Activated naive CD8-positive, alpha-beta T cell treated with anti-CD3 and anti-CD28 coated beads, Interleukin-2, amount 50 U/mL, for 24 hours (primary cell): ENCODE measurements at regions not wholly inside any gene's neighbourhood (a gene's known extent, or its start where the extent isn't known, plus 50 kb on each side); places are given as distances from the start of the nearest gene placed in this dataset.

Experiments used
- ATAC-seq: fragments of 150-1000 bp; cut with Tn5 transposase; one replicate; pipeline ENCODE4 v1.10.0; 2021
- DNase-seq: peaks from one replicate; pipeline ENCODE4 v3.0.0; 2021
- H3K27ac Mint-ChIP-seq: one replicate; pipeline ENCODE4 v1.8.0; 2021; ENCODE audit warnings: mild to moderate bottlenecking, mixed read lengths
- H3K27me3 Mint-ChIP-seq: one replicate; pipeline ENCODE4 v1.8.0; 2021; ENCODE audit warnings: mixed read lengths
- H3K36me3 Mint-ChIP-seq: one replicate; pipeline ENCODE4 v1.8.0; 2021; ENCODE audit warnings: low read depth, mixed read lengths
- H3K4me1 Mint-ChIP-seq: one replicate; pipeline ENCODE4 v1.8.0; 2021; ENCODE audit warnings: mixed read lengths
- H3K4me3 Mint-ChIP-seq: one replicate; pipeline ENCODE4 v1.8.0; 2021; ENCODE audit warnings: mild to moderate bottlenecking, moderate library complexity, mixed read lengths
- H3K9me3 Mint-ChIP-seq: one replicate; pipeline ENCODE4 v1.8.0; 2021; ENCODE audit warnings: mixed read lengths

DNA sequence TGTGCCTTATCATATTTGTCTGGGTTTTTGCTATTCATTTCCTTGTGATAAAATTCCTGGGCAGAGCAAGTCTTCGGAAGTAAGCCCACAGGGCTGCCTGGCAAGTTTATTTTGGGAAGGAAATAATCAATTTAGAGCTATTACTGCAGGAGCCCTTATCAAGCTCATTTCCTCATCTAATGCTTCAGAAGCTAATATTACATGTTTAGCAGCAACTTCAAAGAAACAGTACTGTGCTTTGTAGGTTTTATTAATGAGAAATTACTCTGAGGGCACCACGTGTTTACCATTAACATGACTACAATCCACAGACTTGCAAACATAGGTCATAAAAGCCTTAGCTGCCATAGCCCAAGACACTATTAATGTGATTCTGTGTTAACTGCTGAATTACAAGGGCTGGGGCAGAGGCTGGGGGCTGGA, 540.0 kb downstream of the SPRY1 start:
- DNase-seq (no peak), ATAC-seq (no peak)
- H3K4me3 Mint-ChIP-seq = no peak overlapping the region
- no peaks in the 10 kb centered on the region for H3K27me3 Mint-ChIP-seq
- no peak overlapping the region for H3K27ac Mint-ChIP-seq
- H3K4me1 Mint-ChIP-seq = no peaks in the 10 kb centered on the region
- no peaks in the 10 kb centered on the region for H3K9me3 Mint-ChIP-seq
- no peaks in the 10 kb centered on the region for H3K36me3 Mint-ChIP-seq

DNA sequence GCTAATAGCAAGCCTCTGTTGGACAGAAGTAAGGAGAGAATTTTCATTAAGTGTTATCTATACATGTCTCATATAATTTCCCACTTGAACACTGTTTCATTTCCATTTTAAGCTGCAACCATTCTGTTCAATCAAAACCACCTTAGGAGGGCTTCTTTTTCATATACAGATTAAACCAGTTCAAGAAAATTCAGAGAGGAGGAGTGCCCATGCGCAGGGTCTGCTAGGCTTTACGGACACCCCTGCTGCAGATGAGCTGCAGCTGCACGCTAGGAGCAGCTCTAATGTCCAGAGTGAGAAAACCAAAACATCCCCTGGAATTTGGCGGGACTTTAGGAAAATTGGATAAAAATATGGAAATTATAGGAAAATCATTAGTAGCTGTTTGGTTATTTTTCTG, 541.0 kb downstream of the SPRY1 start:
- H3K36me3 Mint-ChIP-seq = no peaks in the 10 kb centered on the region
- H3K27ac Mint-ChIP-seq = no peak overlapping the region
- H3K27me3 Mint-ChIP-seq = no peaks in the 10 kb centered on the region
- DNase-seq (no peak), ATAC-seq (no peak)
- H3K4me3 Mint-ChIP-seq = no peak overlapping the region
- no peaks in the 10 kb centered on the region for H3K9me3 Mint-ChIP-seq
- H3K4me1 Mint-ChIP-seq = no peaks in the 10 kb centered on the region

DNA sequence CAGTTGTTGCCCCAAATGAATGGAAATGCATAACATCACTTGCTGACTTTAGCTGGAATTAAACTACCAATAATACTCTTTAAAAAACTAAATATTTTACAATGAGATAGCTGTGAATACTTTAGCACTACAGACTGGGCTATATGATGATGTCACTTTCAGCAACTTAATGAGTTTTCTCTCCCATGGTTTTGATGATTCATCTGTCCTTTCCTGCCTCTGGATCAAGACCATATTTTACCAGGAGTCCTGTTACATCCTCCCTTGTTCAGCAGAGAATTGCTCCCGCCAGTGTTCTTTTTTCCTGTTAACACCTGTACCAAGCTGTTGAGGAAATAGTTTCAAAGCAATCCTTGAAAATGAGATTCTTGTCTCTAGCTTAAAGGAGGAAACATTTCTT, 543.0 kb downstream of the SPRY1 start:
- Mint-ChIP-seq H3K27me3 (no peaks in the 10 kb centered on the region), H3K27ac (no peak overlapping the region), H3K4me1 (no peaks in the 10 kb centered on the region), H3K36me3 (no peaks in the 10 kb centered on the region), H3K4me3 (no peak overlapping the region), H3K9me3 (no peaks in the 10 kb centered on the region)
- DNase-seq (no peak), ATAC-seq (no peak)

DNA sequence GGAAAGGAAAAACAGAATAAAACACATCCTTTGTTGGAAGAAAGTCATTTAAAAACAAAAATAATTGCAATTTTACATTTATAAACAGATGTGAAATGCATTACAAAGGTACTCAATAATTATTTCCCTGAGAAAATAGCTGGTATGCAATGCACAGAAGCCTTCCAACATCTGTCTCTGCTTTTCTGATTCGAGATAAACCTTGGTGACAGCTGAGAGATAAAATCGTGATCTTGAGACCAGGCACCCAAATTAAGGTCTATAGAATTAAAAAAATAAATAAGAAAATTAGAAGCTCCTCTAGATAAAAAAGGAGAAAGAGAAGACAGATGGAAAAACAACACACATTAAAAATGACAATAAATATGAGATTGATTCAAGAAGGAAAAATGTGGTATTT, 544.0 kb downstream of the SPRY1 start:
- no peaks in the 10 kb centered on the region for H3K36me3 Mint-ChIP-seq
- H3K27ac Mint-ChIP-seq = no peak overlapping the region
- no peaks in the 10 kb centered on the region for H3K4me1 Mint-ChIP-seq
- H3K27me3 Mint-ChIP-seq = no peaks in the 10 kb centered on the region
- no peak overlapping the region for H3K4me3 Mint-ChIP-seq
- H3K9me3 Mint-ChIP-seq = no peaks in the 10 kb centered on the region
- ATAC-seq = no peak
- DNase-seq = no peak

DNA sequence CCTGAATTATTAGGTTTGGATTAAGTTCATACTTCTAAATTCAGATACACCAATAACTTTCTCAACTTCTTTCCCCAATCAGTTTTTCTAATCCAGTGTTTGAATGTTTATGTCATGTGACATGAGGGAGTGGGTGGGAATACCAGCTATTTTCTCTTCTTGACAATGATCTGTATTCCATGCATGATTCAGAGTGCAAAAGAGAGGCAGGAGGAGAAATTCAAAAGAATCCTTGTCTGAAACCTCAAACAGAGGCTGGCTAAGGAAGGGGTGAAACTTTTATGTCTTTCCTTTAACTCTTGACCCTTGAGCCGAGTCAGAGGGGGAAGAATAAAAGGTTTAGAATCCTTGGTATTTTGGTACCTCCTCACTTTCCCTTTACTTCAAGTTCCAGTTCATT, 544.7 kb downstream of the SPRY1 start:
- Mint-ChIP-seq H3K4me3 (no peak overlapping the region), H3K27me3 (no peaks in the 10 kb centered on the region), H3K36me3 (no peaks in the 10 kb centered on the region), H3K9me3 (no peaks in the 10 kb centered on the region), H3K4me1 (no peaks in the 10 kb centered on the region), H3K27ac (no peak overlapping the region)
- ATAC-seq (no peak), DNase-seq (no peak)

DNA sequence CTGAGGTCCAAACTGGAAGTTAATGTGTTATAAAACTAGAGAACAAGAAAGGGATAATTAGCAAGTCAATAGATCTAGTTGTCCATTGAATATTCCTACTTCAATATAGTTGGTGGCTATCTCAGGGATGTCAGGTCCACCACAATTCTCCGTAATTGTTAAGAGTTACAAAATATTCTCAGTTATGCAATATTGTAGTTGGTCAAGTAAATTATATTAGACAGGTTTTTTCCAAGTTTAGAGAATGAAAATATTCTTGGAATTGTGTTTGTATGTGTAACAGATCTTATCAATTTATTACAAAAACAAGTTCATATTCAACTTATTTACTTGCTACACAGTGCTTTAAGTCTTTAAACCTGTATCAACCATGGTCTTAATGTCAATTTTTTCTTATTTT, 547.4 kb downstream of the SPRY1 start:
- ATAC-seq = no peak
- Mint-ChIP-seq H3K4me1 (no peaks in the 10 kb centered on the region), H3K27me3 (no peaks in the 10 kb centered on the region), H3K9me3 (no peaks in the 10 kb centered on the region), H3K4me3 (no peak overlapping the region), H3K27ac (no peak overlapping the region), H3K36me3 (no peaks in the 10 kb centered on the region)
- no peak for DNase-seq

DNA sequence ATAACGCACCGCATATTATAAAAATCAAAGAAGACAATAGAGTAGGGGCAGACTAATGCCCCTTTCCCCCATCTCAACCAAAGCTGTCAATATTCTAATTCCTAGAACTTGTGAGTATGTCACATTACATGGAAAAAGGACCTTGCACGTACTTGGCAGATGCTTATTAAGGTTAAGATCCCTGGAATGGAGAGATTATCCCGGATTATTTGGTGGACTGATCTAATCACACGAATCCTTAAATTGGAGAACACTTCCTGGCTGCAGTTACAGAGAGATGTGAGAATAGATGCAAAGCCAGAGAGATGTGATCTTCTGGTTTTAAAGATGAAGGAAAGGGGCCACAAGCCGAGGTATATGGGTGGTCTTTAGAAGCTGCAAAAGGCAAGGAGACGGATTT, 548.7 kb downstream of the SPRY1 start:
- Mint-ChIP-seq H3K27ac (no peak overlapping the region), H3K4me3 (no peak overlapping the region), H3K36me3 (no peaks in the 10 kb centered on the region), H3K27me3 (no peaks in the 10 kb centered on the region), H3K4me1 (no peaks in the 10 kb centered on the region), H3K9me3 (no peaks in the 10 kb centered on the region)
- DNase-seq (no peak), ATAC-seq (no peak)

DNA sequence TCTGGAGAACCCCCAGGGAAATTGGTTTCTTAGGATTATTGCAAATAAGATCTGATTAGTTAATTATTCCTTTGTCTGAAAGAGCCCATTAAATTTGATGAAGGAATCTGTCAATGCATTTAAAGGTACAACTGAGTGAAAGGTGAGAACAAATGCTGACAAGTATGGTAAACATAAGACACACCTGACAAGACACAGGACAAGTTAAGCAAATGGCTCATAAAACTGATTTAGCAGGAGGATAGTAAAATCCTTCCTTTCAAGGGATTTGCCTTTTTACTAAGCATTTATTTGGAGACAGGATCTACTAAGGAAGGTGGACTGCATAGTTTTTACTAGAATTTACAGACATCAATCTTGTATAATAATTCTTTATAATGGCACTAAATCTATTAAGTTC, 553.9 kb downstream of the SPRY1 start:
- Mint-ChIP-seq H3K27ac (no peak overlapping the region), H3K4me1 (no peaks in the 10 kb centered on the region), H3K4me3 (no peak overlapping the region), H3K9me3 (no peaks in the 10 kb centered on the region), H3K36me3 (no peaks in the 10 kb centered on the region), H3K27me3 (no peaks in the 10 kb centered on the region)
- DNase-seq (no peak), ATAC-seq (no peak)

DNA sequence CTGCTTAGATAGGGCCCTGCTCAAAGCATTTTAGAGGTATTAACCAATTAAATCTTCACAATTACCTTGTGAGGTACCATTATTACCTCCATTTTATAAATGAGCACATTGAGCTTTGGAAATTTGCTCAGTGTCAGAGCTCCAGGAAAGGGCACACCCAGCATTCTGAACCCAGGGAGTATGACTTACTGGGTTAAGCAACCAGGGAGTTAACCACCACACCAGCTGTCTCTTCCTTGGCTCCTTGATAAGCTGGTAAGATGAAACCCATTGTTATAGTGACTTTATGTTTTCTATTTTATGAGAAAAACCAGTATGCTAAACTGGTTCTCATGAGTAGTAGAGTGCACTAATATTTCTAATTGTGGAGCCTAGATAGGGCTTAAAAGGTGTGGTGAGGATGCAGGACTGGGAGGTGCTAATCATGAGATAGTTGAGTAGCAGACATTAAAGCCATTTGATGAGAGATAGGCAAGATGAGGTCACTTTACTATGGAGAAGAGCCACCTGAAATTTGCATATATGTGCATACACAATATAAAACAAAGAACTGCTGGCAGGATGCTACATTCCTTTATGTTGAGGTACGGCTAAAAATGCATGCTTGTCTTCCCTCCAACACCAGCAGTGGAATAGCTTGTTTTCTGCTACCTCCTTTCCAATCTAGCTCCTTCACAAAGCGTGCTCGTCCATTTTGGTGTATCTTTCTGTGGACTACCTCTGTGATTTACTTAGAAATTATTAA, 556.1 kb downstream of the SPRY1 start:
- H3K9me3 Mint-ChIP-seq = no peaks in the 10 kb centered on the region
- no peak overlapping the region for H3K4me3 Mint-ChIP-seq
- H3K36me3 Mint-ChIP-seq = no peaks in the 10 kb centered on the region
- no peak overlapping the region for H3K27ac Mint-ChIP-seq
- DNase-seq (no peak), ATAC-seq (no peak)
- no peaks in the 10 kb centered on the region for H3K27me3 Mint-ChIP-seq
- H3K4me1 Mint-ChIP-seq = no peaks in the 10 kb centered on the region

DNA sequence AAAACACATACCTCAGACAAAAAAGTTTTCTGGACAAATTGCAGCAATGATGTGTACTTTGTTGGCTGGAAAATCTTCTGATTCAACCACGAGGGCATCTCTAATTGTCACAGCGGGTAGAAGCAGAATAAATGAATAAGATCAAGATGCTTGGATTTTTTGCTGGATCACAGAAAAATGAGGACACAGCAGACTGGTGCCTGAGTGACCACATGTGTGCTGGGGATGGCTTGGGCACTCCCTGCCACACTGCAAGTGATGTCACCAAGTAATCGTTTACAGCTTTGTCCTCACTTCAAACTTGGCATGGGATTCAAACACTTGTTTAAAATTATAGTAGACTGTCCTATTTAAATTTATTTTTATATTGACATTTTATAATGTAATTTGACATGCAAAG, 557.0 kb downstream of the SPRY1 start:
- no peaks in the 10 kb centered on the region for H3K4me1 Mint-ChIP-seq
- no peak overlapping the region for H3K27ac Mint-ChIP-seq
- no peaks in the 10 kb centered on the region for H3K27me3 Mint-ChIP-seq
- no peaks in the 10 kb centered on the region for H3K9me3 Mint-ChIP-seq
- ATAC-seq (no peak), DNase-seq (no peak)
- no peaks in the 10 kb centered on the region for H3K36me3 Mint-ChIP-seq
- H3K4me3 Mint-ChIP-seq = no peak overlapping the region

DNA sequence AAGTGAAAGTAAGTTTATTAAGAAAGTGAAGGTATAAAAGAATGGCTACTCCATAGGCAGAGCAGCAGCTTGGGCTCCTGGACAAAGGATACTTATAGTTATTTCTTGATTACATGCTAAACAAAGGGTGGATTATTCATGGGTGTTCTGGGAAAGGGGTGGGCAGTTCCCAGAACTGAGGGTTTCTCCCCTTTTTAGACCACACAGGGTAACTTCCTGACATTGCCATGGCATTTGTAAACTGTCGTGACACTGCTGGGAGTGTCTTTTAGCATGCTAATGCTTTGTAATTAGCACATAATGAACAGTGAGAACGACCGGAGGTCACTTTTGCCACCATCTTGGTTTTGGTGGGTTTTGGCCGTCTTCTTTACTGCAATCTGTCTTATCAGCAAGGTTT, 557.6 kb downstream of the SPRY1 start:
- ATAC-seq (no peak), DNase-seq (no peak)
- H3K9me3 Mint-ChIP-seq = no peaks in the 10 kb centered on the region
- H3K27me3 Mint-ChIP-seq = no peaks in the 10 kb centered on the region
- H3K4me3 Mint-ChIP-seq = no peak overlapping the region
- H3K36me3 Mint-ChIP-seq = no peaks in the 10 kb centered on the region
- H3K27ac Mint-ChIP-seq = no peak overlapping the region
- no peaks in the 10 kb centered on the region for H3K4me1 Mint-ChIP-seq

DNA sequence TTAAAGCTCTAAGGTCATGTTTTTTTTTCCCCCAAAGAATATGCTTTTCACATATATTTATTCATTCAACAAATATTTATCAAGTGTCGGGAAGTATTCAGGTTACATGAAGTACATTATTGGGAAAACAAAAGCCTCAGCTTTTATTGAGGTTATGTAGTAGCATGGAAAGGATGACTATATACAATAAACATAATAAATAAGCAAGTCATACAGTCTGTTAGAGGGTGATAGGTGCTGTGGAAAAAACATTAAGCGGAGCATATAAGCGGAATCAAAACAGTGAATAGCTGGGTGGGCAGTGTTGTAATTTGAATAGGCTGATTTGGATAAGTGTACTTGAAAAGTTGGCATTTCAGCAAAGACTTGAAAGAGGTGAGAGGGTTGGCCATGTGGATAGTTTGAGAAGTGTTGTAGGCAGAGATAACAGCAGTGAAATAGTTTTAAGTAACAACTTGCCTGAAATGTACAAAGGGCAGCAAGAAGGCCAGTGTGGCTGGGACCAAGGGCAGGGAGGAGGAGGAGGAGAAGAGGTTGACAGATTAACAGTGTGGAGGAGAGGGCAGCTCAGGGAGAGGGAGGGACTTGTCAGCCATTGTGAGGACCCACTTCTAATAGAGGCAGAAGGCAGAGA, 558.7 kb downstream of the SPRY1 start:
- H3K9me3 Mint-ChIP-seq = no peaks in the 10 kb centered on the region
- no peaks in the 10 kb centered on the region for H3K36me3 Mint-ChIP-seq
- H3K27me3 Mint-ChIP-seq = peaks cover 3% of the 10 kb centered on the region
- DNase-seq = no peak
- no peak for ATAC-seq
- no peak overlapping the region for H3K27ac Mint-ChIP-seq
- H3K4me3 Mint-ChIP-seq = no peak overlapping the region
- no peaks in the 10 kb centered on the region for H3K4me1 Mint-ChIP-seq

DNA sequence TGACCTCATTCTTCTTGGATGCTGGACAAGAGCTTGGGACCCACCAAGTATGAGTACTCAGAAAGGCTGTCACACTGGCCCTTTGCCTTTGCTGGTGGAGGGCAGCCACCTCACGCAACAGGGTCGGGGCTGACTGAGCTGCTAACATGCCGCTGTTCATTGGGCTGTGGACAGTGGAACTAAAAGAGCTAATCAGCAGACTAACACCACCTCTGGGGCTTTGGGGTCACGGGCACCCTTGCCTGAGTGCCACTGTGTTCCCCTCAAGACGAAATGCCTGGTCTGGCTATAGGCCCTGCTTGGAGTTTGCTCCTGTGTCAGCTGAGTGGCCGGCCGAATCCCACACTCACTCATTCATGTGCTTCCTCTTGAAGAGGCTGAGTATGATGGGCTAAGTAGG, 559.6 kb downstream of the SPRY1 start:
- Mint-ChIP-seq H3K4me3 (no peak overlapping the region), H3K9me3 (no peaks in the 10 kb centered on the region), H3K27me3 (peaks cover 3% of the 10 kb centered on the region), H3K4me1 (no peaks in the 10 kb centered on the region), H3K36me3 (no peaks in the 10 kb centered on the region), H3K27ac (no peak overlapping the region)
- DNase-seq = no peak
- ATAC-seq = no peak

DNA sequence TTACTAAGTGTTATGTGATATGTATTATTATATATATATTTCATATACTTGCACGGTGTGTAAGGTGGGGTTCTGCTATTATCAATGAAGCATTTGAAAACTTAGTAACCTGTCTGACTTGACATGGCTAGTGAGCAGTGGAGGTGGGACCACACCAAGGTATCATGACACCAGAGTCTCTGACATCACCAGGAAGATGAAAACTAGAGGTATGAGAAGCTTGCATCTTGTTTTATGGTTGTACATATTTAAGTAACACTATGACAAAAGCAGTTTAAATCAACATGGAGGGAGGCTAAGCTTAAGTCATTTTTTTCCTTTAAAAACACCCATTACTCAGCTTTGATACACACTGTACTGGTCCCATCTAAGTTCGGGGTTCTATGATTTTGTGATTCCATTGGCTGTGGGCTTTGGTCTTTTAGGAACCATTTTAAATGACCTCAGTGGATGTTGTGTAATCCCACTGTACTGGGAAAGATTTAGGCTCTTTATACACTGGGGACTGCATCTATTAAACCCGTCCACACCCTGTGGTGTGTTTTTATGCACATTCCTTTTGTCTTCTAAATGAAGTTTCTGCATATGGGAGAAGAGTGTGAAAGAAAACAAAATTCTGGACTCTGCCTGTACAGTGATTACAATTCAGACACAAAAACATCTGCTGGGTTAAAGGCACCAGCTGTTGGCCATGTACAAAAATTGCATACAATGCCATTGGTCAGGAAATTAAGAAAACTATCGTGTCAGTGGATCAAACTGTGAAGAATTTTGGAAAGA, 570.6 kb downstream of the SPRY1 start:
- H3K36me3 Mint-ChIP-seq = no peaks in the 10 kb centered on the region

DNA sequence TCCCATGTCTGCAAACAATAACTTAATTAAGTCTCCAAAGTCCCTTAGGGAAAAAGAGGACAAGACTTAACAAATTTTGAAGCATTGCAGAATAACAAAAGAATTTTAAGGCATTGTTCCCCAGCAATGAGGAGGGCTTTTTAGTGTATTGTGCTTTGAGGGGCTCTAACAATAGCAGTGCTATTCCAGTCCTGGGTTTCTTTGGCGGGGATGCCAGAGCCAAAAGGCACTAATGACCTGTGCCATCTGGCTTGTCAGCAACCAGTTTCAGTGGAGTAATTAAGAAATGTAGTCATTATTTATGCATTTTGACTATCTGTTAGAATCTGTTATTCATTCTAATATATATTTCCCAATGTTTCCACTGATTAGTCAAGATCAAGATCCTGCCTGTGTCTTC, 575.4 kb downstream of the SPRY1 start:
- Mint-ChIP-seq H3K27me3 (no peaks in the 10 kb centered on the region), H3K4me3 (no peak overlapping the region), H3K4me1 (no peaks in the 10 kb centered on the region), H3K36me3 (no peaks in the 10 kb centered on the region), H3K9me3 (no peaks in the 10 kb centered on the region), H3K27ac (no peak overlapping the region)
- no peak for ATAC-seq
- no peak for DNase-seq

More for the DNA sequence above, 570.6 kb downstream of the SPRY1 start:
- Mint-ChIP-seq H3K4me3 (no peak overlapping the region), H3K27me3 (no peaks in the 10 kb centered on the region), H3K4me1 (no peaks in the 10 kb centered on the region), H3K27ac (no peak overlapping the region), H3K9me3 (no peaks in the 10 kb centered on the region)
- ATAC-seq = no peak
- no peak for DNase-seq
